HG03039 (cell line): ENCODE measurements at regions not wholly inside any gene's neighbourhood (a gene's known extent, or its start where the extent isn't known, plus 50 kb on each side); places are given as distances from the start of the nearest gene placed in this dataset.
"Not testable (repeated sequence)": the region's sequence is repeated elsewhere in the genome, so short reads cannot be mapped to it uniquely, and the experiment has no call there.

Experiments used
- ATAC-seq: cut with Tn5 transposase; IDR thresholded peaks from one replicate; pipeline ENCODE4 v1.9.1; 2021; ENCODE audit warnings: mild to moderate bottlenecking, moderate library complexity; ENCODE audit not compliant: unreplicated experiment

DNA sequence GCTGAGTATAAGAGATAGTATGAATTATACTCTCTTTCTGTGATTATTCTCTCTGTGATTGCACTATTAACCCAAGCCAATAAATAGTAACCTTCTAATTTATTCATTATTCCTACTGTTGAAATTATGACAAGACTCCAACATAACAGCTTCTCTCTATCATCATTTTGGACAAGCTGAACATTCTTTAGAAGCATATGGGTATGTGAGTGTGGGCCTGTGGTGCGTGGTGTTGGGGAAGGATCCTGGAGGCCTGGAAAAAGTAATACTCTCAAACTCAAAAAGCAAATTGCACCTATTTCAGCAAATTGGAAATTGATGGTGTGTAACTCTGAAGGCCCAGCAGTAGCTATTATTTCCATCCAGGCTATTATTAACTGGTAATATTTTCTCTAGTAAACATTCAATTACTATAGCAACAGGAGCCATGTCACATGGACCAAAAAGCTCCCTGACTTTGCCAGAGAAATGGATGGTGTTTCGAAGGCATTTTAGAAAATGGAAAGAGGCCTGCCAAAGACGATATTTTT is 502.8 kb downstream of the LTN1 start:
- no peak for ATAC-seq

DNA sequence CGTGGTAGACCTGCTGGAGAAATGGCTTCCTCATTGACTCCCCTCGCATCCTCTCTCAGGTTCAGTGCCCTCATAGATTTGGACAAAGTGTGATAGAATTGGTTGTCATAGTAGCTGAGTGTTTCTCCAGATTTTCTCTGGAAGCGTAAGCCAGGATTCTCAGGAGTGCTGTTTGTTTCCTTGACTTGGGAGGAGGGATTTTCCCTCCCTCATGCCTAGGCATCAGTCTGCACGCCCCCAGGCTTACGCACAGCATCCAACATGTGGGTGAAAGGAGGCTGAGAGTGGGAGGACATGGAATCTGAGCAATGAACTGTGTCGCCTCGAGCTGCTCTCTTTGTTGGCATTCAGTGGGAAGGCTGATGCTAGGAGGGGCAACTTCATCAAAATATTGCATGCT is 503.5 kb downstream of the LTN1 start:
- ATAC-seq: no peak

DNA sequence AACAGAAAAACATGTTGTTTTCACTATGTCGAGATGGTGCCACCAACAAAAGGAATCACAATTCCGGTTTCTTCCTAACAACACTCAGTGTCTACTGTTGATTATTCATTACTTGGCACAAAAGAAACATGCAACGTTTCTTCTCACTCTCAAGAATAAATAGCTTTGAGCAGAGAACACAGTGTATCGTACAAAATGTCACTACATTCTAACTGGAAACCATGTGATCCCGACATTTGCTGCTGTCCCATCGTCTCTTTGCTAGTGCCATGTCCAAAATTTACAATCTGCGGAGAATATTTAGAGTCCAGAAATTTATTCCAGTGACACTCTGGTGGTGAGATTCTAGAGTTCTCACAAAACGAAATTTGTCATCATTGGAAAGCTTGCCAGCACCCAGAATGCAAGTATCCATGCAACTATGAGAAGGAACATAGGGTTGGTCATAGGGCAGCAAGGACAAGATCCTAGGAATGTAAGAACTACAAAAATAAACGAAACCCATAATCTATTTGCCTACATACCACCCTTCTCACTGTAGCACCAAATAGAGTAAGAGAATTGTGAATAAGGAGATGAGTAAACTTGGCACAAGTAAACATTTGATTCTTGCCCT is 505.1 kb downstream of the LTN1 start:
- no peak for ATAC-seq

- ATAC-seq: no peak
Measured at GRCh38 chr21:28485301-28486022, 507.2 kb downstream of the LTN1 start.

DNA sequence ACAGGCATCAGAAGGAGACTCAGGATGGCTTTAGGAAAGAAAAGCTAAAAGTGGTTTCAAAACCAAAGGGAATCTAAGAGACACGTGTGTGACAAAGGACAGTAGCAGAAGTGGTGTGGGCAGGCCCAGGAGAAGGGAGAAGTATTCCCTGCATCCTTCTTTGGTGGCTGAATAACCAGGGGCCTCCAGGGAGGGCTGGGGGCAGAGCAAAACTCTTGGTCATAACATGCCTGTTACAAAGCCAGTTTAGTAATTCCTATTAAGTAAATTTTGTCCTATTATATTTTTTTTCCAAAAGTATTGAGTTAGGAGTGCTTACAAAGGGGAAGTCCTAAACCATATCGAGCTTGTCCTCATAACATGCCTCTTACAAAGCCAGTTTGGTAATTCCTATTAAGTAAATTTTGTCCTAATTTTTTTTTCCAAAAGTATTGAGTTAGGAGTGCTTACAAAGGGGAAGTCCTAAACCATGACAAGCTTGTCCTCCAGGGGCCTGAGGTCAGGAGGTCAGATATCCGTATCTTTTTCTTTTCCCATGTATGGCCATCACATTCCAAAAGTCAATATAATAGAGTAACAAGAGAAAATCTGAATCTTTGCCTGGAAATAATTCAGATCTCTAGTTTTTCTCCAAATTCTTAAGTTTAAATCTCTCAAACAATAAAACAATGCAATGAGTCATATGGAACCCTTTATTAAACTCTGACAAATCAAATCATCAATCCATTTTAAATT is 509.2 kb downstream of the LTN1 start:
- ATAC-seq: no peak

DNA sequence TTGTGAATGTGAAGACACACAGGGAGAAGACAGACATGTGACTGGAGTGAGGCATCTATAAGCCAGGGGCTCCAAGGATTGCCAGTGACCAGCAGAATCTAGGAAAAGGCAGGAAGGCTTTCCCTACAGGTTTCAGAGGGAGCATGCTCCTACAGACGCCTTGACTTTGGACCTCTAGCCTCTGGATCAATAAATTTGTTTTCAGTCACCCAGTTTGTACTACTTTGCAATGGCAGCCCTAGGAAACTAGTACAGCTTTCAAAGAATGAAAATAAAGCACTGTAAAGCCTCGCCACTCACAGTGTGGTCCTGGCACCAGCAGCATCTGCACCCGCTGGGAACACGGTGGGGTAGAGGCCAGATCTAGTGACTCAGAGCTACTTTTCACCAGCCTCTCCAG is 510.0 kb downstream of the LTN1 start:
- no peak for ATAC-seq

- ATAC-seq: peak; percentile 53
Measured at GRCh38 chr21:28480470-28480869, 512.2 kb downstream of the LTN1 start.

DNA sequence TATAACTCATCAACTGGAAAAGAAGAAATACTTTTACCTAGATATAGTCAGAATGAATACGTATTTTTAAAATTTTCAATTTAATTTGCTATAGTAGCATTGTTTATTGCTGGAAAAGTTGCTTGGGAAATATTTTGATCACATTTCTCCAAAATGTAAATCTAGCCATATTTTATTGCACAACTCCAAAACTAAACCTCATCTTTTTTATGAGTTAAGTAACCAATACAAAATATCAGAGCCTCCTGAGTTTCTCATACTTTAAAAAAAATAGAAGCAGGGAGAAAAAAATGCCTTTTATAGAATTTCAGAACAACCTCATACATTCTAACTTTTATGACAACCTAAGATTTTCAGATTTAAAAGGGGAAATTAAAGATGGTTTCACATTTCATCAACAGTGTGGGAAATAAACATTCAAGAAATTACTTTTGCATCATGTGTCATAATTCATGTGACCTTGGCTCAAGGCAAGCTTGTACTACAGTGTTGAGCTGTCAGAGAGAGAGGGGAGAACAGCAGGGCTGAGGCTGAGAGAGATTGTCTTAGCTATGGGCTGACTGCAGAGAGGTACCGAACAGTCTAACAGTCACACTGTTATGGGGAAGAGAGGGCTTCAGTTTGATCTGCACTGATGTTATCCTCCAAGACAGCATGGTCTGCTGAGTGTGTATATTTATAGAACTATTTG is 519.0 kb downstream of the LTN1 start:
- ATAC-seq: peak; percentile 74

- not testable (repeated sequence) for ATAC-seq
Measured at GRCh38 chr21:28472543-28472942, 520.1 kb downstream of the LTN1 start.

- ATAC-seq: no peak
Measured at GRCh38 chr21:28464988-28465387, 527.7 kb downstream of the LTN1 start.

DNA sequence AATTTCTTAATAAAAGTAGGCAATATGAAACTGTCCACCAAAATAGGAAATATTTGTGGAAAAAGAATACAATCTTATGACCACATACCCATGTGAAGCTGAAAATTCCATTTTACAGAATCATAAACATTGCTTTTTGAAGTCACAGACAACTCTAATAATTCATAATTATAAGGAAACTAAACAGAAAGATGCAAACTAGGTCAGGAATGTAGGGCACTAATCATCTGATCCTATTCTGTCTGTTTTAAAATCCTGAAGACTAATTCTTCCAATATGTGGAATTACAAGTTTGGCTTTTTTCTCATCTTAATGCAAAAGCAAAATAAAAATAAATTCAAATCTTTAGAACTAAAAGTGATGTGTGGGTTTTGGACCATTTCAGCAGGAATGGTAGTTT is 528.6 kb downstream of the LTN1 start:
- ATAC-seq: no peak

DNA sequence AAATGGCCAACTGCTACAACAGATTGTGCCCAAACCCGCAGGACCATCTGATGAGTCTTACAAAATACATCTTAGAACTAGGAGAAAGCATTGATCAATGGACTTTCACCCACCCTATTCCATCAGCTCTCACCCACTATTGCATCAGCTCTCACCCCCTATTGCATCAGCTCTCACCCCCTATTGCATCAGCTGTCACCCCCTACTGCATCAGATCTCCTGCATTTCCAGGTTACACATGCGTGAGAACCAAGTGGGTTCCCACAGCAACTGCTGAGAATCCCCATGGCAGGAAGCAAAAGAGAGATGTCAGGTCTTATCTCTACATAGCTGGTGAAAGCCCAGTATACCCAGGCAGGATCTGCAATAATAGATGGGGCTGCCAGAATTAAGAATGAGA is 533.5 kb downstream of the LTN1 start:
- ATAC-seq: no peak

DNA sequence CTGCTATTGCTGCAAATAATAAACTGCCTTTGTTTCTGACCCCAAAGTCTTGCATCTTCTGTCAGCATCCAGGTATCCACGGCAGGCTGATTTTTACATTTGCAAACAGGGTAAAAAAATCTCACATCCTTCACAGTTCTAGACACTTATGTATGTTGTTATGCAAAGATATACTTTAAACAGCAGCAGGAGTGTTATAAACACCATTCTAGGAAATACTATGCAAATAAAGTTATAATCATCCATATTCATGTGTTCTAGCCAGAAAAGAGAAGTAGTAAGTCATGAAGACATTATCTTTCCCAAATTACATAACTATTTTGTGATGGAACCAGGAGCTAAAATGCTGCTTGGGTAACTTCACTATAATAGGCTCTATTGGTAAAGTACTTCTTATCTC is 534.2 kb downstream of the LTN1 start:
- no peak for ATAC-seq

- ATAC-seq: no peak
Measured at GRCh38 chr21:28455253-28455600, 537.5 kb downstream of the LTN1 start.

- no peak for ATAC-seq
Measured at GRCh38 chr21:28454564-28455252, 538.0 kb downstream of the LTN1 start.

- no peak for ATAC-seq
Measured at GRCh38 chr21:28447462-28447861, 545.2 kb downstream of the LTN1 start.

GRCh38 chr21:28445141-28445830 is 547.4 kb downstream of the LTN1 start:
- ATAC-seq: no peak

DNA sequence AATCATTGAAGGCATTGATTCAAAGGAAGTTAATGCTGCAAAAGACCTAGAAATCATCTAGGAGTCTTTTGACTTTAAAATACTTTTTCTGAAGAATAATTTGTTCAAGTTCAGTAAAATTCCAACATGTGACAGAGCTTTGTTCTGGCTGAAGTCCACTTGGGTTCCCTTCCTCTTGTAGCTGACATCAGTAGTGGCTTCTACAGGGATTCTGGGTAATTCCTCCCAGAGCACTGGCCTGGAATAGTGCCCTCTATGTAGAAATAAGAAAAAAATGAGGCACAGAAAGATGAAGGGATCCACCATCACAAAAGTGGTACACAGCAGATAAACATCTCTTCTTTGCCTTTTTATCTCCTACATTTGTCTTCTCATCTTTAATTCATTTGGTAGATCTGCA is 548.1 kb downstream of the LTN1 start:
- ATAC-seq: no peak

GRCh38 chr21:28444111-28444510 is 548.6 kb downstream of the LTN1 start:
- ATAC-seq: no peak

GRCh38 chr21:28442624-28443023 is 550.1 kb downstream of the LTN1 start:
- no peak for ATAC-seq
